Esophagus muscularis mucosa (tissue), 4 donors: ENCODE measurements at regions not wholly inside any gene's neighbourhood (a gene's known extent, or its start where the extent isn't known, plus 50 kb on each side); places are given as distances from the start of the nearest gene placed in this dataset.

Experiments used
- DNase-seq: peaks from one replicate; pipeline ENCODE4 v3.0.0-alpha.2; 2017; ENCODE audit errors: extremely low spot score
- H3K27ac ChIP-seq, 4 donors: fragments of 200-600 bp; sonication (generic); replicated peaks in 1 of 4; 1 replicate in 3 of 4; 2 replicates in 1 of 4; pipeline ENCODE4 v1.5.1; 2016 to 2019; ENCODE audit warnings: mild to moderate bottlenecking in 1 of 4
- H3K27me3 ChIP-seq, 4 donors: fragments of 200-600 bp; sonication (generic); one replicate each; pipeline versions ENCODE4 v1.5.1 to v1.6.0; 2016 to 2019
- H3K36me3 ChIP-seq, 4 donors: fragments of 200-600 bp; sonication (generic); one replicate each; pipeline ENCODE4 v1.5.1; 2016 to 2019
- H3K4me1 ChIP-seq, 4 donors: fragments of 200-600 bp; sonication (generic); one replicate each; pipeline ENCODE4 v1.5.1; 2016 to 2019
- H3K4me3 ChIP-seq, 4 donors: fragments of 200-600 bp; sonication (generic); 1 replicate in 2 of 4; 2 replicates in 2 of 4; pipeline ENCODE4 v1.5.1; 2016 to 2019; ENCODE audit warnings: mild to moderate bottlenecking in 4 of 4, moderate library complexity in 1 of 4
- H3K9me3 ChIP-seq, 4 donors: fragments of 200-600 bp; sonication (generic); 1 replicate in 3 of 4; 2 replicates in 1 of 4; pipeline ENCODE4 v1.5.1; 2016 to 2019
- EP300 ChIP-seq: sonication (generic); formaldehyde crosslinking; IDR thresholded peaks from one replicate; pipeline ENCODE4 v1.6.1; 2017; ENCODE audit warnings: antibody characterized with exemption
- POLR2A ChIP-seq: fragments of 450-650 bp; IDR thresholded peaks from one replicate; pipeline ENCODE4 v1.6.1; 2017; ENCODE audit warnings: antibody characterized with exemption, moderate library complexity, mild to moderate bottlenecking, low read depth
- POLR2AphosphoS5 ChIP-seq, 2 donors: sonication (generic); formaldehyde crosslinking; IDR thresholded peaks; one replicate each; pipeline ENCODE4 v1.6.1; 2017; ENCODE audit warnings: antibody characterized with exemption in 2 of 2
- WGBS: methylation state at CpG from one replicate; pipeline ENCODE4 v1.1.5; 2018; 5-methylcytosine and 5-hydroxymethylcytosine counted together
- intact Hi-C: fragments of 100-400 bp; cut with DNase I; formaldehyde crosslinking; loops from one replicate; pipeline ENCODE4 v1.15.1; 2023
- TF ChIP-seq, protein P1 (sequence below), 3 experiments: fragments of 200-600 bp in 2 of 3; fragments of 450-650 bp in 1 of 3; sonication (generic) in 2 of 3; IDR thresholded peaks; one replicate each; pipeline ENCODE4 v1.5.1; 2017 to 2019; ENCODE audit warnings: antibody characterized with exemption in 3 of 3, mild to moderate bottlenecking in 2 of 3, moderate library complexity in 1 of 3

DNA sequence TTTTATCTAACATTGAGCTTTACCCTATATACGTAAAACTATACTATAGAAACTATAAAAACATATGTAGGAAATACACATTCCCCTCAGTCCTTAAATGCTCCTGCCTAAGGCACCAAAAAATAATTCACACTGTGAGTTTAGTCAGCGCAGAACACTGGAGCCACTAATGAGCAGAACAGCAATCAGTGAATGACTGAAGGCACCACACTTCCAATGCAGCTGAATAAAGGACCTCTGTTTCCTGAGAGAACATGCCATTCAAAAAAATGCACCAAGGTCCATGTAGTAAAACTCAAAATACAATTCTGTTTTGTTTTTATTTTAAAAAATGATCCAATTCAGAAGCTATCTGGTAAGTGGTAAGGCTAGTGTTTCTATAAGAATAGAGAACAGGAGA lies 1280.6 kb upstream of the NRXN1 start:
- intact Hi-C loops: no loop called here
- Histone ChIP-seq H3K27me3 (no peaks in the 10 kb centered on the region), H3K36me3 (no peaks in the 10 kb centered on the region), H3K4me3 (no peak overlapping the region), H3K27ac (no peak overlapping the region), H3K4me1 (no peaks in the 10 kb centered on the region), H3K9me3 (no peaks in the 10 kb centered on the region)
- no peak for DNase-seq
- 92% methylated on average over 2 of the region's 2 CpGs for WGBS
- TF ChIP-seq POLR2A (no peak), EP300 (no peak), POLR2AphosphoS5 (IDR thresholded peaks at IDR 0.05) (no peak)
- TF ChIP-seq, protein P1, sequence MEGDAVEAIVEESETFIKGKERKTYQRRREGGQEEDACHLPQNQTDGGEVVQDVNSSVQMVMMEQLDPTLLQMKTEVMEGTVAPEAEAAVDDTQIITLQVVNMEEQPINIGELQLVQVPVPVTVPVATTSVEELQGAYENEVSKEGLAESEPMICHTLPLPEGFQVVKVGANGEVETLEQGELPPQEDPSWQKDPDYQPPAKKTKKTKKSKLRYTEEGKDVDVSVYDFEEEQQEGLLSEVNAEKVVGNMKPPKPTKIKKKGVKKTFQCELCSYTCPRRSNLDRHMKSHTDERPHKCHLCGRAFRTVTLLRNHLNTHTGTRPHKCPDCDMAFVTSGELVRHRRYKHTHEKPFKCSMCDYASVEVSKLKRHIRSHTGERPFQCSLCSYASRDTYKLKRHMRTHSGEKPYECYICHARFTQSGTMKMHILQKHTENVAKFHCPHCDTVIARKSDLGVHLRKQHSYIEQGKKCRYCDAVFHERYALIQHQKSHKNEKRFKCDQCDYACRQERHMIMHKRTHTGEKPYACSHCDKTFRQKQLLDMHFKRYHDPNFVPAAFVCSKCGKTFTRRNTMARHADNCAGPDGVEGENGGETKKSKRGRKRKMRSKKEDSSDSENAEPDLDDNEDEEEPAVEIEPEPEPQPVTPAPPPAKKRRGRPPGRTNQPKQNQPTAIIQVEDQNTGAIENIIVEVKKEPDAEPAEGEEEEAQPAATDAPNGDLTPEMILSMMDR (IDR thresholded peaks at IDR 0.05): no peak

DNA sequence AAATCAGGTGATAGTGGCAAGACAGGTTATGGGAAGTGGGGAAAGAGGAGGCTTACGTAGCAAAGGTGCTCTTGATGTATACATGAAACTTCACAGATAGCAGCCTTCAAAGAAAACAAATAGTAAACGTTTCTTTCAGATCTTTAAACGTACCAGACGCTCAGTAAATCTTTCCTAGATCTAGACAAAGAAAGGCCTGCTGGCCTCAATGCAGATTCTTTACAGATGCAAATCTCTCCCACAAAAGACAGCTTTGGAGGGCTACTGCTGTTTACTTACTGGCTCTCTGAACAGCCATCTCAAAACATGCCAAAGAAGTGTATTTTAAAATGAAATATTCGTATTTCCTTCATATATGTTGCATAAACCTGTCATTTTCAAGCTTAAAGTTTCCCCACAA lies 1279.9 kb upstream of the NRXN1 start:
- no peak for DNase-seq
- H3K27me3 ChIP-seq: no peaks in the 10 kb centered on the region
- no peak overlapping the region for H3K27ac ChIP-seq
- H3K36me3 ChIP-seq: no peaks in the 10 kb centered on the region
- H3K4me1 ChIP-seq: no peaks in the 10 kb centered on the region
- WGBS: 48% methylated on average over 5 of the region's 5 CpGs
- intact Hi-C loops: no loop called here
- TF ChIP-seq, protein P1 (IDR thresholded peaks at IDR 0.05): no peak
- TF ChIP-seq POLR2AphosphoS5 (IDR thresholded peaks at IDR 0.05): no peak
- TF ChIP-seq POLR2A: no peak
- no peak for TF ChIP-seq EP300
- no peak overlapping the region for H3K4me3 ChIP-seq
- H3K9me3 ChIP-seq: no peaks in the 10 kb centered on the region

DNA sequence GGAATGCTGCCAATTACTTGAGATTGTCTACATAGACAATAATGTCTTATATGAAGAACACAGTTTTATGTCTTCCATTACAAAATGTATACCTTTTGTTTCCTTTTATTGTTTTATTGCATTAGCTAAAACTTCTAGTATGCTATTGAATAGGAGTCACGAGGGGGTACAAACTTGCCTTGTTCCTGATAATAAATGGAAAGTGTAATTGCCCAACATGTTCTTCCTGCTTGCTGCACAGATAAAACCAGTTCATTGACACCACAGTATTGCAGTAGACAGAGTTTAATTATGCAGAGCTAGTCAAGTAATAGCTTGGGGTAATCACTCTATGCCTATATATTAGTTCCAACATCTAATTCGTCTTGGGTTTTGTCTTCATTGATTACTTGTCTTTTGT lies 1276.2 kb upstream of the NRXN1 start:
- Histone ChIP-seq H3K36me3 (no peaks in the 10 kb centered on the region), H3K9me3 (peaks cover 0 to 6% (median 0%) of the 10 kb centered on the region in 4 donors), H3K27ac (no peak overlapping the region), H3K4me3 (no peak overlapping the region), H3K27me3 (no peaks in the 10 kb centered on the region), H3K4me1 (no peaks in the 10 kb centered on the region)
- DNase-seq: no peak
- intact Hi-C loops: no loop called here
- TF ChIP-seq POLR2A: no peak
- no peak for TF ChIP-seq POLR2AphosphoS5 (IDR thresholded peaks at IDR 0.05)
- TF ChIP-seq, protein P1 (IDR thresholded peaks at IDR 0.05): no peak
- TF ChIP-seq EP300: no peak
- WGBS: 72% methylated on average over 2 of the region's 2 CpGs

DNA sequence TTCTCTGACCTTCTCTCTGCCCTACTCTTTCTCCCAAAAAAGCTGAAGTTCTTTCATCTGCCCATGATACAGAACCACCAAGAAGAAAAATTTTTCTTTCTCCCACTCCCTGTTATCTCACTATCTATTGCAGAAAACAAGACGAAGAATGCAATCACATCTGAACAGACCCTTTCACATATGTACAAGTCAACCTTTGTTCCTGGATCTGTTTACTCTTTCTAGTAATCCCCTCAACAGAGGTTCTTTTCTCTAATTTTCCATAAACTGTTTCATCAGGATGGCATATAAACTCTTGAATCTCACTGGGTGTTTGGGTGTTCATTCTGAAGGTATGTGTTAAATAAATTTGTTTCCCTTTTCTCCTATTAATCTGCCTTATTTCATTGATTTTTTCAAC lies 1262.7 kb upstream of the NRXN1 start:
- intact Hi-C loops: no loop called here
- WGBS: 63% methylated on average over 1 of the region's 1 CpG
- Histone ChIP-seq H3K4me3 (no peak overlapping the region), H3K4me1 (no peaks in the 10 kb centered on the region), H3K9me3 (no peaks in the 10 kb centered on the region), H3K36me3 (no peaks in the 10 kb centered on the region), H3K27ac (no peak overlapping the region), H3K27me3 (no peaks in the 10 kb centered on the region)
- no peak for DNase-seq
- TF ChIP-seq EP300: no peak
- TF ChIP-seq, protein P1 (IDR thresholded peaks at IDR 0.05): no peak
- no peak for TF ChIP-seq POLR2A
- TF ChIP-seq POLR2AphosphoS5 (IDR thresholded peaks at IDR 0.05): no peak

DNA sequence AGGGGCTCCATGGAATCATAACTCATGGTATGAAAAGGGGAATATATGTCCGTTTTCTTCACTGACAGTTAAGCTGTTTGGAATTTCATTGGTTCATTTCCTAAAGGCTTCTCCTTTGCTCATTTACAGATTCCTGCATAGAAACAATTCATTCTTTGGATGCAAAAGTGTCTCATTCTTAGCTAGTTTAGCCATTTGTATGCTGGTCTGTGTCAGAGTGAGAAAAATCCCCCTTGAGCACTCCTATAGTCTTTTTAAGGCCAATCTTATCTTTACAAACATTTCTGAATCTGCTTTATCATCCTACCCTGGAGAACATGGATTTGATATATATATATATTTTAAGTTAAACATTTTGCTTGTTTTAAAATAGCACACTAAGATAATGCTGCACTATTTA lies 1260.9 kb upstream of the NRXN1 start:
- Histone ChIP-seq H3K9me3 (no peaks in the 10 kb centered on the region), H3K27me3 (no peaks in the 10 kb centered on the region), H3K27ac (no peak overlapping the region), H3K36me3 (no peaks in the 10 kb centered on the region), H3K4me1 (no peaks in the 10 kb centered on the region), H3K4me3 (no peak overlapping the region)
- intact Hi-C loops: no loop called here
- DNase-seq: no peak
- 87% methylated on average over 1 of the region's 1 CpG for WGBS
- TF ChIP-seq POLR2AphosphoS5 (IDR thresholded peaks at IDR 0.05): no peak
- no peak for TF ChIP-seq POLR2A
- TF ChIP-seq, protein P1 (IDR thresholded peaks at IDR 0.05): no peak
- TF ChIP-seq EP300: no peak
